GM12878 (cell line): ENCODE measurements at regions not wholly inside any gene's neighbourhood (a gene's known extent, or its start where the extent isn't known, plus 50 kb on each side); places are given as distances from the start of the nearest gene placed in this dataset.

ENCODE experiments used
- CTCF ChIP-seq, 3 experiments: IDR thresholded peaks in 2 of 3; conservative IDR thresholded peaks in 1 of 3; 2 replicates each; pipeline ENCODE4 v1.5.1; 2011; ENCODE audit warnings: low read depth in 3 of 3, low read length in 3 of 3, mild to moderate bottlenecking in 3 of 3, control low read depth in 2 of 3, moderate library complexity in 2 of 3, inconsistent platforms in 1 of 3, mixed read lengths in 1 of 3; ENCODE audit not compliant: control insufficient read depth in 2 of 3, insufficient read depth in 1 of 3; ENCODE audit errors: extremely low read depth in 1 of 3
- EP300 ChIP-seq, 2 experiments: fragments of 150-350 bp in 1 of 2; IDR thresholded peaks; 2 replicates each; pipeline ENCODE4 v1.6.1; 2011 to 2012; ENCODE audit warnings: low read depth in 2 of 2, low read length in 2 of 2, borderline replicate concordance in 1 of 2, improper control_type of control experiment in 1 of 2, inconsistent platforms in 1 of 2; ENCODE audit not compliant: control insufficient read depth in 1 of 2
- POLR2A ChIP-seq: IDR thresholded peaks from 2 replicates; pipeline ENCODE4 v1.6.1; 2011; ENCODE audit warnings: low read depth, mild to moderate bottlenecking, low read length
- SRF ChIP-seq, 2 experiments: IDR thresholded peaks; 2 replicates each; pipeline ENCODE4 v1.6.1; 2011; ENCODE audit warnings: low read depth in 2 of 2, low read length in 2 of 2, mild to moderate bottlenecking in 1 of 2, moderate library complexity in 1 of 2

- no peak for TF ChIP-seq CTCF (IDR thresholded peaks at IDR 0.05 in 2 of 3, conservative IDR thresholded peaks at IDR 0.05 in 1 of 3; ENCODE audit: control insufficient read depth in 2 of 3, extremely low read depth in 1 of 3, insufficient read depth in 1 of 3, low read depth in 3 of 3, low read length in 3 of 3)
- no peak for TF ChIP-seq EP300 (IDR thresholded peaks at IDR 0.05; ENCODE audit: borderline replicate concordance in 1 of 2, control insufficient read depth in 1 of 2, low read depth in 2 of 2, low read length in 2 of 2)
- no peak for TF ChIP-seq POLR2A
- TF ChIP-seq SRF (IDR thresholded peaks at IDR 0.05; ENCODE audit: low read depth in 2 of 2, low read length in 2 of 2), result no peak
Measured at GRCh38 chr4:134879019-134879418, 677.4 kb upstream of the PABPC4L start.
